ENCODE measurements at regions not wholly inside any gene's neighbourhood (a gene's known extent, or its start where the extent isn't known, plus 50 kb on each side); places are given as distances from the start of the nearest gene placed in this dataset.

DNA sequence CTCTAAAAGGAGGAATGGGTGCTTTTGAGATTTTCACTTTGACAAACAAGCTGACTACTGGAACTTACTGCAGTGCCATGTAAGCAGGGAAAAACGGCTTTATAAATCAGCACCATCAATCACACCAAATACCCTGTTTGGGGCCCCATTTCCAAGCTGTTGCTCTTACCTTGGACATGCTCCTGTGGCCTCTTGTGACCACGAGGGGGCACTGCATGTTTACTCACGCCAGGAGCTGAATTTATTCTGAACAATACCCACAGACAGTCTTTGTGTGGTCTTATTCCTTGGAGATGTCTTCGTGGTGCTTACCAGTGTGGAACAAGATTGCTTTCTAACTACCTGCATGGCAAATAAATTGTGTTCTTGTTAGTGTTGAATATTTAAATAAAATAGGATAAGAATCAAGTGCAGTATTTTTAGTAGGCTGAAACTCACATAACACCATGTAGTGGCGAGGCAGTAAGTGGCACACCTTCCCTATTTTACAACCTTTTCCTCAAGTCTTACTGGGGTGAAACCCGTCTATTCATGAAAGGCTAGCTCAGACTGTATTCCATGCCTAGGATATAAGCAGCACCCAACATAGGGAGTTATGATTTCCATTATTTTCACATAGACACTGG lies 155.5 kb upstream of the NMUR2 start:
- CTCF ChIA-PET = interaction anchor here (0.5 to 2.0 kb wide), 16 partner anchors 12 to 1414 kb away, joined by 3 to 12 read pairs (median 3); no protein-coding TSS in a partner anchor

DNA sequence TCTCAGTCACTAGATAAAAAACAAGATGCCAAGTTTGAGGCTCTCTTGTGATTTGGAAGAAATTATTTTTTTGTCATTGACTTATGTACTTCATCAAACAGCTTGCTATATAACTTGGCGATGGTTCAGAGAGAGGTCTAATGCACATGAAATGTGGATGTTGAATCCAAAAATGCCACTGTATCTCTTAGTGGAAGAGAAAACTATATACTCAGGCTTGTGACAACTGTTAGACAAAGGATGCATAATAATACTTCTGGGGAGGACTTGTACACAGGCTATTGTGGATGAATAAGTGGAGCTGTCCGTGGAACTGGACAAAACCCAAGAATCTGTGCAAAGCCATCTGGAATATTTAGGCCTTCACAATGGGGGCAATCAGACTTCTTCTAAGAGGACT lies 162.9 kb upstream of the NMUR2 start:
- Histone ChIP-seq H3K9me3 (ENCODE audit: control insufficient read depth, insufficient read depth, low read depth, low read length) (no peaks in the 10 kb centered on the region), H3K36me3 (ENCODE audit: control insufficient read depth in 2 of 2, insufficient read depth in 1 of 2, low read length in 2 of 2) (no peaks in the 10 kb centered on the region), H3K4me1 (ENCODE audit: control insufficient read depth, insufficient read depth, low read length) (no peaks in the 10 kb centered on the region), H3K4me3 (ENCODE audit: low read depth, low read length) (no peak overlapping the region), H3K27ac (ENCODE audit: extremely low read depth, low read depth, low read length) (no peak overlapping the region)
- CTCF ChIA-PET = no interaction called here
- POLR2A ChIA-PET = no interaction called here
- TF ChIP-seq OVOL3 (tag by site-specific recombination; IDR thresholded peaks at IDR 0.05) (no peak), ZNF174 (tag by site-specific recombination; IDR thresholded peaks at IDR 0.05) (no peak), ZNF133 (tag by site-specific recombination; IDR thresholded peaks at IDR 0.05) (no peak), ZNF10 (tag by site-specific recombination; IDR thresholded peaks at IDR 0.05) (no peak), YY1 (tag by site-specific recombination; IDR thresholded peaks at IDR 0.05) (no peak), SP2 (tag by site-specific recombination; IDR thresholded peaks at IDR 0.05) (no peak)

More for the DNA sequence above, 155.5 kb upstream of the NMUR2 start:
- Histone ChIP-seq H3K4me1 (ENCODE audit: control insufficient read depth, insufficient read depth, low read length) (no peaks in the 10 kb centered on the region), H3K9me3 (ENCODE audit: control insufficient read depth, insufficient read depth, low read depth, low read length) (no peaks in the 10 kb centered on the region), H3K36me3 (ENCODE audit: control insufficient read depth in 2 of 2, insufficient read depth in 1 of 2, low read length in 2 of 2) (no peaks in the 10 kb centered on the region), H3K4me3 (ENCODE audit: low read depth, low read length) (no peak overlapping the region), H3K27ac (ENCODE audit: extremely low read depth, low read depth, low read length) (no peak overlapping the region)
- TF ChIP-seq, protein P1, sequence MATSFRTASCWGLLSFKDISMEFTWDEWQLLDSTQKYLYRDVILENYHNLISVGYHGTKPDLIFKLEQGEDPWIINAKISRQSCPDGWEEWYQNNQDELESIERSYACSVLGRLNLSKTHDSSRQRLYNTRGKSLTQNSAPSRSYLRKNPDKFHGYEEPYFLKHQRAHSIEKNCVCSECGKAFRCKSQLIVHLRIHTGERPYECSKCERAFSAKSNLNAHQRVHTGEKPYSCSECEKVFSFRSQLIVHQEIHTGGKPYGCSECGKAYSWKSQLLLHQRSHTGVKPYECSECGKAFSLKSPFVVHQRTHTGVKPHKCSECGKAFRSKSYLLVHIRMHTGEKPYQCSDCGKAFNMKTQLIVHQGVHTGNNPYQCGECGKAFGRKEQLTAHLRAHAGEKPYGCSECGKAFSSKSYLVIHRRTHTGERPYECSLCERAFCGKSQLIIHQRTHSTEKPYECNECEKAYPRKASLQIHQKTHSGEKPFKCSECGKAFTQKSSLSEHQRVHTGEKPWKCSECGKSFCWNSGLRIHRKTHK (tag by site-specific recombination; IDR thresholded peaks at IDR 0.05) = no peak
- TF ChIP-seq, protein P2, sequence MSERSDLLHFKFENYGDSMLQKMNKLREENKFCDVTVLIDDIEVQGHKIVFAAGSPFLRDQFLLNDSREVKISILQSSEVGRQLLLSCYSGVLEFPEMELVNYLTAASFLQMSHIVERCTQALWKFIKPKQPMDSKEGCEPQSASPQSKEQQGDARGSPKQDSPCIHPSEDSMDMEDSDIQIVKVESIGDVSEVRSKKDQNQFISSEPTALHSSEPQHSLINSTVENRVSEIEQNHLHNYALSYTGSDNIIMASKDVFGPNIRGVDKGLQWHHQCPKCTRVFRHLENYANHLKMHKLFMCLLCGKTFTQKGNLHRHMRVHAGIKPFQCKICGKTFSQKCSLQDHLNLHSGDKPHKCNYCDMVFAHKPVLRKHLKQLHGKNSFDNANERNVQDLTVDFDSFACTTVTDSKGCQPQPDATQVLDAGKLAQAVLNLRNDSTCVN (tag by site-specific recombination; optimal IDR thresholded peaks at IDR 0.05) = no peak
- TF ChIP-seq ZNF654 (tag by site-specific recombination; IDR thresholded peaks at IDR 0.05; ENCODE audit: low read depth) (peak; percentile 55), SCRT2 (tag by site-specific recombination; IDR thresholded peaks at IDR 0.05) (peak; percentile 76), EGR2 (tag by site-specific recombination; IDR thresholded peaks at IDR 0.05; ENCODE audit: low read depth) (no peak), ZNF660 (tag by site-specific recombination; IDR thresholded peaks at IDR 0.05) (peak; percentile 33; the same call in 1 of the 2 replicates)
- POLR2A ChIA-PET = no interaction called here

DNA sequence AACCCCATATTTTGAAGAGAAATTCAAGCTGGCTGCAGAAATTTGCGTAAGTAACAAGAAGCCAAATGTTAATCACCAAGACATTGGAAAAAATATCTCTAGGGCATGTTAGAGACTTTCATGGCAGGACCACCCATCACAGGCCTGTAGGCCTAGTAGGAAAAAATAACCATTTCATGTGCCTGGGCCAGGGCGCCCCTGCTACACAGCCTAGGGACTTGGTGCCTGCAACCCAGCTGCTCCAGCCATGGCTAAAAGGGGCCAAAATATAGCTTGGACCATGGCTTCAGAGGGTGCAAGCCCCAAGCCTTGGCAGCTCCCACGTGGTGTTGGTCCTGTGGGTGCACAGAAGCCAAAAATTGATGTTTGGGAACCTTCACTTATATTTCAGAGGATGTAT lies 167.7 kb upstream of the NMUR2 start:
- H3K27ac ChIP-seq (ENCODE audit: extremely low read depth, low read depth, low read length) = no peak overlapping the region
- H3K36me3 ChIP-seq (ENCODE audit: control insufficient read depth in 2 of 2, insufficient read depth in 1 of 2, low read length in 2 of 2) = no peaks in the 10 kb centered on the region
- CTCF ChIA-PET = no interaction called here
- POLR2A ChIA-PET = no interaction called here
- H3K4me1 ChIP-seq (ENCODE audit: control insufficient read depth, insufficient read depth, low read length) = no peaks in the 10 kb centered on the region
- H3K4me3 ChIP-seq (ENCODE audit: low read depth, low read length) = no peak overlapping the region
- H3K9me3 ChIP-seq (ENCODE audit: control insufficient read depth, insufficient read depth, low read depth, low read length) = no peaks in the 10 kb centered on the region
- TF ChIP-seq ZNF701 (tag by site-specific recombination; IDR thresholded peaks at IDR 0.05) = no peak
- peak; percentile 52 for TF ChIP-seq ZNF585B (tag by site-specific recombination; IDR thresholded peaks at IDR 0.05)

DNA sequence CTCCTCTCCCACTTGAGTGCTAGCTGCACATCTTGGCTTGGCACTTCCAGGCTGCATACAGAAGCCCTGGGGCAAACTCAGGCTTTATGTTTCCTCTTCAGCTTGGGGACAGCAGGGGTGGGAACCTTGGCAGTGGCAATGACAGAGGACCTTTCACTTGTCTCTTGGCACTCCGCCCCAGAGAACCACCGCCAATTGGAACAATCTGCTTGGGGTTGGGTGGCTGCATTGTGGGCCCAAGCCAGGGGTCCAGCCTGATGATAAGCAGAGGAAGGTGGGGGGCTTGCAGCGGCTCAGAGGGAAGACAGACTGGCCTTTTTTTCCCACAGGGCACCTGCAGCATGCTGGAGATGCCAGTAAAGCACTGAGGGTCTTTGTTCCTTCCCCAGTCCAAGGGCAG lies 179.0 kb upstream of the NMUR2 start:
- ChIA-PET POLR2A (no interaction called here), CTCF (interaction anchor here (0.6 to 0.7 kb wide), 2 partner anchors 25 to 139 kb away, joined by 3 to 4 read pairs; no protein-coding TSS in a partner anchor)

More for the DNA sequence above, 179.0 kb upstream of the NMUR2 start:
- no peaks in the 10 kb centered on the region for H3K4me1 ChIP-seq (ENCODE audit: control insufficient read depth, insufficient read depth, low read length)
- no peaks in the 10 kb centered on the region for H3K9me3 ChIP-seq (ENCODE audit: control insufficient read depth, insufficient read depth, low read depth, low read length)
- TF ChIP-seq, protein P3, sequence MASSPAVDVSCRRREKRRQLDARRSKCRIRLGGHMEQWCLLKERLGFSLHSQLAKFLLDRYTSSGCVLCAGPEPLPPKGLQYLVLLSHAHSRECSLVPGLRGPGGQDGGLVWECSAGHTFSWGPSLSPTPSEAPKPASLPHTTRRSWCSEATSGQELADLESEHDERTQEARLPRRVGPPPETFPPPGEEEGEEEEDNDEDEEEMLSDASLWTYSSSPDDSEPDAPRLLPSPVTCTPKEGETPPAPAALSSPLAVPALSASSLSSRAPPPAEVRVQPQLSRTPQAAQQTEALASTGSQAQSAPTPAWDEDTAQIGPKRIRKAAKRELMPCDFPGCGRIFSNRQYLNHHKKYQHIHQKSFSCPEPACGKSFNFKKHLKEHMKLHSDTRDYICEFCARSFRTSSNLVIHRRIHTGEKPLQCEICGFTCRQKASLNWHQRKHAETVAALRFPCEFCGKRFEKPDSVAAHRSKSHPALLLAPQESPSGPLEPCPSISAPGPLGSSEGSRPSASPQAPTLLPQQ (tag by site-specific recombination; IDR thresholded peaks at IDR 0.05) = no peak
- TF ChIP-seq ZNF792 (tag by site-specific recombination; IDR thresholded peaks at IDR 0.05) = no peak
- TF ChIP-seq WT1 (tag by site-specific recombination; IDR thresholded peaks at IDR 0.05) = no peak
- TF ChIP-seq ZNF37A (tag by site-specific recombination; IDR thresholded peaks at IDR 0.05) = no peak
- no peak for TF ChIP-seq ZNF19 (tag by site-specific recombination; IDR thresholded peaks at IDR 0.05; ENCODE audit: low read depth)
- no peak for TF ChIP-seq ZNF626 (tag by site-specific recombination; IDR thresholded peaks at IDR 0.05)
- no peak overlapping the region for H3K4me3 ChIP-seq (ENCODE audit: low read depth, low read length)
- H3K36me3 ChIP-seq (ENCODE audit: control insufficient read depth in 2 of 2, insufficient read depth in 1 of 2, low read length in 2 of 2) = no peaks in the 10 kb centered on the region
- H3K27ac ChIP-seq (ENCODE audit: extremely low read depth, low read depth, low read length) = no peak overlapping the region
